ENCODE measurements at regions not wholly inside any gene's neighbourhood (a gene's known extent, or its start where the extent isn't known, plus 50 kb on each side); places are given as distances from the start of the nearest gene placed in this dataset.
"Not testable (repeated sequence)": the region's sequence is repeated elsewhere in the genome, so short reads cannot be mapped to it uniquely, and the experiment has no call there.

- no peak for TF ChIP-seq CTCF (IDR thresholded peaks at IDR 0.05; ENCODE audit: extremely low read depth, insufficient read depth, missing control alignments)
- DNase-seq (ENCODE audit: low spot score), result no peak
- in situ Hi-C loops (cut with MboI; ENCODE audit: low pct_unique_long_range_greater_than_20kb, low sequenced_read_pairs, unreplicated experiment), result no loop called here
These were observed 118.3 kb upstream of the STARD13 start for GRCh38 chr13:33403807-33404362.

- no peak for DNase-seq (ENCODE audit: low spot score)
- no peak for TF ChIP-seq CTCF (IDR thresholded peaks at IDR 0.05; ENCODE audit: extremely low read depth, insufficient read depth, missing control alignments)
- in situ Hi-C loops (cut with MboI; ENCODE audit: low pct_unique_long_range_greater_than_20kb, low sequenced_read_pairs, unreplicated experiment), result no loop called here
These were observed 119.8 kb upstream of the STARD13 start for GRCh38 chr13:33405371-33405770.

- DNase-seq (ENCODE audit: low spot score), result no peak
- in situ Hi-C loops (cut with MboI; ENCODE audit: low pct_unique_long_range_greater_than_20kb, low sequenced_read_pairs, unreplicated experiment), result no loop called here
- no peak for TF ChIP-seq CTCF (IDR thresholded peaks at IDR 0.05; ENCODE audit: extremely low read depth, insufficient read depth, missing control alignments)
These were observed 124.3 kb upstream of the STARD13 start for GRCh38 chr13:33409673-33410510.

GRCh38 chr13:33410619-33411018 lies 125.1 kb upstream of the STARD13 start:
- no peak for TF ChIP-seq CTCF (IDR thresholded peaks at IDR 0.05; ENCODE audit: extremely low read depth, insufficient read depth, missing control alignments)
- in situ Hi-C loops (cut with MboI; ENCODE audit: low pct_unique_long_range_greater_than_20kb, low sequenced_read_pairs, unreplicated experiment), result no loop called here
- no peak for DNase-seq (ENCODE audit: low spot score)

- TF ChIP-seq CTCF (IDR thresholded peaks at IDR 0.05; ENCODE audit: extremely low read depth, insufficient read depth, missing control alignments), result no peak
- in situ Hi-C loops (cut with MboI; ENCODE audit: low pct_unique_long_range_greater_than_20kb, low sequenced_read_pairs, unreplicated experiment), result no loop called here
These were observed 125.8 kb upstream of the STARD13 start for GRCh38 chr13:33411312-33411711.

GRCh38 chr13:33415822-33416221 lies 130.3 kb upstream of the STARD13 start:
- no peak for TF ChIP-seq CTCF (IDR thresholded peaks at IDR 0.05; ENCODE audit: extremely low read depth, insufficient read depth, missing control alignments)
- no peak for DNase-seq (ENCODE audit: low spot score)
- in situ Hi-C loops (cut with MboI; ENCODE audit: low pct_unique_long_range_greater_than_20kb, low sequenced_read_pairs, unreplicated experiment), result no loop called here

More at GRCh38 chr13:33411312-33411711, 125.8 kb upstream of the STARD13 start:
- no peak for DNase-seq (ENCODE audit: low spot score)

- in situ Hi-C loops (cut with MboI; ENCODE audit: low pct_unique_long_range_greater_than_20kb, low sequenced_read_pairs, unreplicated experiment), result not testable (repeated sequence)
These were observed 132.8 kb upstream of the STARD13 start for GRCh38 chr13:33418224-33418953.

DNA sequence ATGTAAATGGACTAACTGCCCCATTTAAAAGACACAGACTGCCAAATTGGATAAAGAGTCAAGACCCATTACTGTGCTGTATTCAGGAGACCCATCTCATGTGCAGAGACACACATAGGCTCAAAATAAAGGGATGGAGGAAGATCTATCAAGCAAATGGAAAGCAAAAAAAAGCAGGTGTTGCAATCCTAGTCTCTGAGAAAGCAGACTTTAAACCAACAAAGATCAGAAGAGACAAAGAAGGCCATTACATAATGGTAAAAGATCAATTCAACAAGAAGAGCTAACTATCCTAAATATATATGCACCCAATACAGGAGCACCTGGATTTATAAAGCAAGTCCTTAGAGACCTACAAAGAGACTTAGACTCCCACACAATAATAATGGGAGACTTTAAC lies 134.6 kb upstream of the STARD13 start:
- in situ Hi-C loops (cut with MboI; ENCODE audit: low pct_unique_long_range_greater_than_20kb, low sequenced_read_pairs, unreplicated experiment); DNase-seq (ENCODE audit: low spot score): not testable (repeated sequence)

More at GRCh38 chr13:33418224-33418953, 132.8 kb upstream of the STARD13 start:
- not testable (repeated sequence) for DNase-seq (ENCODE audit: low spot score)
